SK-N-MC (cell line): ENCODE measurements at regions not wholly inside any gene's neighbourhood (a gene's known extent, or its start where the extent isn't known, plus 50 kb on each side); places are given as distances from the start of the nearest gene placed in this dataset.

Experiments
- FOXP2 ChIP-seq: optimal IDR thresholded peaks from 2 replicates; pipeline ENCODE3; 2011; ENCODE audit warnings: mild to moderate bottlenecking, moderate library complexity; ENCODE audit not compliant: insufficient read depth; ENCODE audit errors: extremely low read length, control extremely low read depth
- POLR2AphosphoS5 ChIP-seq: IDR thresholded peaks from 2 replicates; pipeline ENCODE4 v1.6.1; 2012; ENCODE audit warnings: mild to moderate bottlenecking, low read depth, low read length, borderline replicate concordance

- TF ChIP-seq FOXP2, result no peak
- no peak for TF ChIP-seq POLR2AphosphoS5
Observed at GRCh38 chr10:36542493-36542892, 582.9 kb upstream of the ANKRD30A start.
